SIG-M5 treated with dmso at 0.1 percent for 504 hours (cell line): ENCODE measurements at regions not wholly inside any gene's neighbourhood (a gene's known extent, or its start where the extent isn't known, plus 50 kb on each side); places are given as distances from the start of the nearest gene placed in this dataset.

ENCODE experiments used
- DNase-seq: peaks from one replicate; lab custom pipeline; 2025; ENCODE audit not compliant: unreplicated experiment; lab: John Stamatoyannopoulos, UW

- DNase-seq, result no peak
Measured at GRCh38 chr11:70808686-70809375, 410.5 kb downstream of the CTTN start.

- DNase-seq, result no peak
Measured at GRCh38 chr11:70810133-70810532, 411.8 kb downstream of the CTTN start.

- no peak for DNase-seq
Measured at GRCh38 chr11:70810681-70811080, 412.4 kb downstream of the CTTN start.

- DNase-seq, result no peak
Measured at GRCh38 chr11:70811483-70811882, 413.2 kb downstream of the CTTN start.

GRCh38 chr11:70811915-70812314, 413.6 kb downstream of the CTTN start:
- DNase-seq, result no peak

- no peak for DNase-seq
Measured at GRCh38 chr11:70812472-70812871, 414.1 kb downstream of the CTTN start.

GRCh38 chr11:70813651-70814050, 415.3 kb downstream of the CTTN start:
- no peak for DNase-seq

- DNase-seq, result no peak
Measured at GRCh38 chr11:70815485-70815832, 417.1 kb downstream of the CTTN start.

GRCh38 chr11:70816156-70816678, 417.9 kb downstream of the CTTN start:
- DNase-seq, result no peak

- DNase-seq, result no peak
Measured at GRCh38 chr11:70818351-70818750, 420.0 kb downstream of the CTTN start.

- DNase-seq, result no peak
Measured at GRCh38 chr11:70819022-70819421, 420.7 kb downstream of the CTTN start.

- no peak for DNase-seq
Measured at GRCh38 chr11:70820311-70820710, 422.0 kb downstream of the CTTN start.

- DNase-seq, result no peak
Measured at GRCh38 chr11:70820712-70821111, 422.4 kb downstream of the CTTN start.

GRCh38 chr11:70823771-70824170, 425.4 kb downstream of the CTTN start:
- no peak for DNase-seq

GRCh38 chr11:70824605-70825245, 426.4 kb downstream of the CTTN start:
- DNase-seq, result no peak

- no peak for DNase-seq
Measured at GRCh38 chr11:70825893-70826540, 426.4 kb downstream of the SHANK2 start.

- DNase-seq, result no peak
Measured at GRCh38 chr11:70826541-70827335, 425.6 kb downstream of the SHANK2 start.

GRCh38 chr11:70828593-70829082, 423.7 kb downstream of the SHANK2 start:
- DNase-seq, result no peak

GRCh38 chr11:70829134-70829885, 423.1 kb downstream of the SHANK2 start:
- no peak for DNase-seq

- DNase-seq, result no peak
Measured at GRCh38 chr11:70829886-70830272, 422.5 kb downstream of the SHANK2 start.

- DNase-seq, result no peak
Measured at GRCh38 chr11:70833011-70833410, 419.4 kb downstream of the SHANK2 start.
